Urothelium cell line (cell line): ENCODE measurements at regions not wholly inside any gene's neighbourhood (a gene's known extent, or its start where the extent isn't known, plus 50 kb on each side); places are given as distances from the start of the nearest gene placed in this dataset.

ENCODE experiments used
- DNase-seq: peaks from one replicate; pipeline ENCODE4 v3.0.0; 2011; ENCODE audit warnings: low spot score, mixed read lengths
- FAIRE-seq: peaks from 2 replicates; lab custom pipeline; 2011; peaks lifted over from hg19 to GRCh38; lab: Jason Lieb, UNC

DNA sequence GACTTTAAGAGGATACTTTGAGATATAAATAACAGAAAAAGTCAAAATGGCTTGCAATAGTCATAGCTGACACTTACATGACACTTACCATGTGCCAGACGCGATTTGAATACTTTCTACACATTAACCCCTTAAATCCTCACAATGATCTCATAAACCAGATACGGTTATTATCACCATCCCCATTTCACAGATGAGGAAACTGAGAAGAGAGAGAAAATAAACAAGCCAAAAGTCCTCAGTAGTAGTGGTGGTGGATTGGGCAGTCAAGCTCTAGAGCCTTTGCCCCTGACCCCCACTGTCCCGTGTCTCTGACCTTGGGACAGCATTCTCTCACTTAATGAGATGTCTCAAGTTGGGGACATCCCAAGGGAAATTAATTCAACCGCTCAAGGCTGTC is 105.2 kb upstream of the TAF1B start:
- FAIRE-seq (no peak), DNase-seq (no peak)

DNA sequence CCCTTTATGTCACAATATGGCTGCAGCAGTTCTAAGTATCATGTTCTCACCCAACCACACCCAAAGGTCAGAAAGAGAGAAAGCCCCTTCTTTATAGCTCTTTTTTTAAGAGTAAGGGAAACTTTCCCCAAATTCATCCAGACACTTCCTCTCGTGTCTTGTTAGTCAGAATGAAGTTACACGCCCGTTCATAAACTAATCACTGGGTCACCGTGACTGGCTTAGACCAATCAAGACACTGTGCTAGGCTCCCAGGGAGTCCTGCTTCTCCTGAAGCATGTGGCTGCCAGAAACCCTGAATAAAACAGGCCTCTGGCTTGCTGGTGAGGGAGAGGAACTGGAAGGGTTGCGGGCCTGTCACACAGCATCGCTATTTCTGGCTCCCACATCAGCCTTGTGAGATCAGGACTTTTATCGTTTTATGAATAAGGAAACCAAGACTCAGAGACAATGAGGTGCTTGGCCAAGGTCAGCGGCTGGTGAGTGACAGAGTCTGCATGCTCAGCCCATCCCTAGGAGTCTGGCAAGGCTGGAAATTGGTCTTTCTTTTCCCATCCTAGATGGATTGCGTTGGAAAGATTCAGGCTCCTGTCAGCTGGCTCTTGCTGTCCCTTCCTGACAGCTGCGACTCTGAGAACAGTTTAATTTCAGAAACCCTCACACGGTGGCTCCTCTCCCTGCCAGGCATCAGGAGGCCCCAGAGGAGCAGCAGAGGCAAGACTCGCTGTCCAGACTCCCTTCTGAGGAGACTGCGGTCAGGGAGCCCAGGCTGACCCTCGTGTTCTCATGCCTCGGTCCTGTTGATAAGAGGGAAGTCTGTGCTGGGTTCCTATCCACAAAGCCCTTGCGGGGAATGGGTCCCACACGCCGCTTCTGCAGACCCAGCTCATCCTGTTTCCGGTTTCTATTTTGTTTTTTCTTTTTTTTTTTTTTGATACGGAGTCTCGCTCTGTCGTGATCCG is 104.5 kb upstream of the TAF1B start:
- DNase-seq (no peak), FAIRE-seq (no peak)

GRCh38 chr2:9739531-9739964 is 103.7 kb upstream of the TAF1B start:
- DNase-seq = no peak
- no peak for FAIRE-seq

DNA sequence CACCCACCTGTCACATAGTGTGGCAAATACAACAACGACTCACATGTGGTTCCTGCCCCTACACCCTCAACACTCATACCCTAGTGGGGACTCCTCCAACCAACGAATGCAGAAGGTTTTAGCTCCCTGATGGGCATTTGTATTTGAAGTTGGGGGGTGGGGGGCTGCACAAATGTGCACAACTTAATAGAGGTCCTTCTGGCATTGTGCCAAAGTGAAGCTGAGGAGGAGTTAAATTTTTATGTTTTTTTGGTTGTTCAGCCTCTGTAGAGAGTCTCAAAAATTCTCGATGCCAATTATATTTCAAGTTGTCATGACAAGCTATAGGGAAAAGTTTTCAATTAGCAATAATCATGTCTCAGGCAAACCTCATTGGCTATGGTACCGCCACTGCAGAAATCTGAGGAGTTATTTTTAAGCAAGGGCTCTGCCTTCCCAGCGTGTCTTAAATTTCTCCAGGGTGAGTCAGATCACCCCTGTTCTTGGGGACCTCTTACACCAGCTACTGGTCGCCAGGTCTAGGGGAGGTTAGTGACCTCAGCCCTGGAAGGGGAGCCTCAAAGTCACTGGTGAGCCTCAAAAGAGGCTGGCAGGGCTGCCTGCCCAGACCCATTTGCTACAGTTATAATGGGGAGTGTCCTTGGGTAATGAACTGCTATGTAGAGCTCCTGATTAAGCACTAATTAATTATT is 102.7 kb upstream of the TAF1B start:
- FAIRE-seq = no peak
- no peak for DNase-seq

- FAIRE-seq (peak; percentile 48), DNase-seq (no peak)
These were observed 102.2 kb upstream of the TAF1B start for GRCh38 chr2:9741110-9741509.

DNA sequence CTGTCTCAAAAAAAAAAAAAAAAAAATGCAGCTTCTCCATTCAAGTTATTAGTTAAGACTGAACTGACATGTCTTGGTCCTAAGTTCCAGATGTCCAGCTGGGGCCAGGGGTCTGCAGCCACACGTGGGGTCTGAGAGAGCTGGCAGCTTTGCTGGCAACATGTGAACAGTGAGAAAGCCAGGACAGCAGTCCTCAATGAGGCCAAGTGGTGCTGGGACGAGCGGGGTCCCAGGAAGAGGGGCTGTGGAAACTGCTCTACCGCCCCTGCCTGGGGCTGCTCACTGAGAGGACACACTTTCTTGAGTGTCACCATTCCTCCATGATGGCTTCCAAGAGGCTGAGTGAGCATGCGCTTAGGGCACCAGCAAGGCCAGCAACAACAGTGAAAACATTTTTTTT is 100.7 kb upstream of the TAF1B start:
- FAIRE-seq = no peak
- no peak for DNase-seq

DNA sequence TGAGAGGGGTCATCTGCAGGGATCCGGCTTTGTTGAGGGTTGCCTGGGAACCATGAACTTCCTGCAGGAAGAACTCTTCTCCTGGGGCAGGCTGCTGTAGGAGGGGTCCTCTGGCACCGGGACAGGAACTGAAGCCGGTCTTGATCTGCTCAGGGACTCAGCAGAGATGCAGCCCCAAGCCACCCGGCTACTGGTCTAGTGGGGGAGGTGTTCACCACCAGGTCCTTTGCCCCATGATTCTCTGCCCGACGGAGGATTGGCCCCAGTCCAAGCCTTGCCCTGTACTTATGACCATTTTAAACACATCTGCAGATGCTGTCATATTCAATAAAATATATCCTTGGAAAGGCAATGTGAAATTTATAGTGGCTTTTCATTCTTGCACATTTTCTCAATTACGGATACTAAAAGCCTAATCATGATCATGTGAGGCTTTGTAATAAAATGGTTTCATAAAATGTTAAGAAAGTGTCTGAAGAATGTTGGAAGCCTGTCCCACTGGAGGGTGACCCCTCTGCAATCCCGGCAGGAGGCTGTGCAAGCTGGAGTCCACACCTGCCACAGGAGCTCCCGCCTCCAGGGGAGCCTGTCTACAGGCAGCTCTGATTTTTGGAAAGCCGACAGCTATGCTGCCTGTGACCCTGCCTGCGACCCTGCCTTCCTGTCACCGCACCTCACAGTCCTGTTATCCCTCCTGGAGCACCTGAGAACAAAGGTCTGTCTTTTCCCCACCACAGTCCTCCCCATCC is 98.8 kb upstream of the TAF1B start:
- FAIRE-seq (no peak), DNase-seq (no peak)

- no peak for DNase-seq
- FAIRE-seq = no peak
These were observed 97.9 kb upstream of the TAF1B start for GRCh38 chr2:9745153-9745899.

GRCh38 chr2:9747396-9747795 is 95.9 kb upstream of the TAF1B start:
- DNase-seq = no peak
- no peak for FAIRE-seq

DNA sequence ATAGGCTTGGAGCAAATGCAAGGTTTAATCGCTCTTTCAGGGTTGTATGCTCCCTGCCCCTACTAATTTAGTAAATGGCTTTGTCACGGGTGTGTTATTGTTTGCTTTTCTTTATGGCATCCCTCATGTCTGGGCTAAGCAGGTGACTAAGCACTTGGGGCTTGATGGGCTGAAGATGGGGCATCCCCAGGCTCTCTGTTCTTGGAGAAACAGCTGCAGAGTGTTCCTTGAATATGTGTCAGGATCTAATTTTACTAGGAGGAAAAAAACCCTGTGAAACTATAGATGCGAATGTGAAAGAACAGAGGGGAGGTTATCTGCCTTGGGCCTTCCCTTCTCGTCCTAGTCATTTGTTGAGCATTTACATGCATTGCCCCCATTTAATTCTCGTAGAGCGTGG is 94.7 kb upstream of the TAF1B start:
- DNase-seq (no peak), FAIRE-seq (no peak)

- no peak for DNase-seq
- FAIRE-seq = no peak
These were observed 93.6 kb upstream of the TAF1B start for GRCh38 chr2:9749546-9750223.

GRCh38 chr2:9750224-9751215 is 92.8 kb upstream of the TAF1B start:
- DNase-seq (no peak), FAIRE-seq (peak; percentile 5)

GRCh38 chr2:9751831-9752230 is 91.4 kb upstream of the TAF1B start:
- FAIRE-seq (no peak), DNase-seq (no peak)

DNA sequence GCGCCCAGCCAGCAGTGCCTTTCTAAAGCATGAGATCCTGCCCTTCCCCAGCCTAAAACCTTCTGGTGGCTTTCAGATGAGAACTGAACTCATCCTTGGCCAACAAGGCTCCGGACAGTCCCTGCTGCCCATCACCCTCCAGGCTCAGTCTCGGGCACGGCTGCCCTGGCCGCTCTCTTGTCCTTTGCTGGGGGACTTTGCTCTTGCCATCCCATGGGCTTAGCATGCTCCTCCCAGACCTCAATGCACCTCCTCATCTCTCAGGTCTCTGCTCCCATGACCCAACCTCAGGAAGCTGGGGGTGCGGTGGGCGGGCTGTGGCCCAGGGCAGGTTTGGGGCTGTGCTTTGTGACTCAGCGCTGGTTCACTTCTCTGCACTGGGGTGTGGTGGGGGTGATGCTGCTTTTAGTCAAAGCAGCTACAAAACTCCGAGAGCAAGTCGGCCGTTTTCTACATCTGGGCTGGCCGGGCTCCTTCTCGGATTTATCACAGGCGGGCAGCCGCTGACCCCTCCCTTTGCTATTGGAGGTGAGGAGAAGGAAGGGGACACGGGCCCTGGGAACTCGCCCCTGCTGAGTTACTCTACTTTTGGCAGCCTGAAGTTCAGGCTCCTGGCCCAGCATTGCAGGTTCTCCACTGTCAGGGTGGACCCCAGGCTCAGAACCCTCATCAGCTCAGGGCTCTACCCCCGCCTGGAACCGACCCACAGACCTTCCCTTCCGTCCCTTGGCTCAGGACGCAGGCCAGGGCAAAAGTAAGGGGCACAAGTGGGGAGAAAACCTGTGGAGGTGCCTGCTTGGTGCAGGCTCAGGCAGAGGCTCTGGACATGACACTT is 90.6 kb upstream of the TAF1B start:
- DNase-seq = peak; percentile 78
- no peak for FAIRE-seq

- DNase-seq (peak; percentile 90), FAIRE-seq (peak; percentile 87)
These were observed 90.0 kb upstream of the TAF1B start for GRCh38 chr2:9753276-9753600.

DNA sequence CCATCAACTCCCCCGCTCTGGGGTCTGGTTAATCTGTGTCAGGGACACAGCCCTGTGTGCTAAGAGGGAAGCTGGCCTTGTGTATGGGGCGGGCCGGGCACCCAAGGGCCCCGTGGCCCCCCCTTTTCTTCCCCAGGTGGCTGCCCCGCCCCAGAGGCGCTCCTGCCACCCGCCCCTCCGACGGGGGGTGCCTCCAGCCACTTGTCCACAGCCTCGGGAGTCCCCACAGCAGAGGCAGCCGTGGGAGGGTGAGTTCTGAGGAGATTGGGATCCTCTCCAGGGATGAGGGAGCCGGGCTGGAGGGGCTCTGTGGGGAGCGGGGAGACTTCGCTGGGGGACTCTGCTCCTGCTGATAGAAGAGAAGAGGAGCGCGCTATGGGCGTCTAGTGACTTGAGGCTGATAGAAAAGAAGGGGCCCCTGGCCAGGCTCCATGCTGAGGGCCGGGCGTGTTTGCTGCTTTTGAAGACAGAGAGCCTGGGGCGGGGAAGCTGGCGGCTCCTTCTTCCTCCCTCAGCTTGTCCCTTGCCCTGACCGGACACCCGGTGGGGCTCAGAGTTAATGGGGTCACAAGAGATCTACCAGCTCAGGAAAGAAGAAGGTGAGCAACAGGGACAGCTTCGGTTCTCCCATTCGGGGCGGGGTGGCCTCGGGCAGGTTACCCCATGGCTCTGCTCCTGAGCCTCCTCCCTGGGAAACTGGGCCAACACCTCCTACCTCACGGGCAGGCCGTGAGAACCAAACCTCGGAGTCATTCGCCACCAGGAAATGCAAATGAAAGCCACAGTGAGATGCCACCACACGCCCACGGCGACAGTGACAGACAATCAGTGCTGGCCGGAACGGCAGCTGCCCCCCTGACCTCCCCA is 89.4 kb upstream of the TAF1B start:
- FAIRE-seq (no peak), DNase-seq (no peak)

DNA sequence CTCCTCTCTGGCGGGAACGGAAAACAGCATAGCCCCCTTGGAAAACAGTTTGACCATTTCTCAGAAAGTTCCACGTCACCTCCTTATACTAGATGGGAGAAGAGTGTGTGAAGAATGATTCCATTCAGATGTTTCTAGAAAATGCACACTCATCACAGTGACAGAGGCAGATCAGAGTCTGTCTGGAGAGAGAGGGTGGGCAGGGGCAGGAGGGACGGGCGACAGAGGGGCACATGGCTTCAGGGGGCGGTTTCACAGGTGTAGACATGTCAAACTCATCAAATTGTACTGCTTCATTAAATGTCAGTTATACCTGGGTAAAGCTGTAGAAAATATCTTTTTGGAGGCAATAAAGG is 88.8 kb upstream of the TAF1B start:
- DNase-seq (no peak), FAIRE-seq (no peak)
